ENCODE measurements at regions not wholly inside any gene's neighbourhood (a gene's known extent, or its start where the extent isn't known, plus 50 kb on each side); places are given as distances from the start of the nearest gene placed in this dataset.
A peak's percentile ranks its signal among the peaks of the same experiment; 100 is the strongest.

GRCh38 chr18:71873695-71874094, 670.4 kb downstream of the CBLN2 start:
- no peak for DNase-seq

- DNase-seq, result no peak
These were observed 678.3 kb downstream of the CBLN2 start for GRCh38 chr18:71865888-71866287.

- no peak for DNase-seq
These were observed 693.5 kb downstream of the CBLN2 start for GRCh38 chr18:71850602-71851001.

GRCh38 chr18:71849407-71849806, 694.7 kb downstream of the CBLN2 start:
- DNase-seq, result peak in 1 of 2 experiments; percentile 4

- no peak for DNase-seq
These were observed 697.4 kb downstream of the CBLN2 start for GRCh38 chr18:71846716-71847115.

- no peak for DNase-seq
These were observed 699.3 kb downstream of the CBLN2 start for GRCh38 chr18:71844814-71845213.

- no peak for DNase-seq
These were observed 701.5 kb downstream of the CBLN2 start for GRCh38 chr18:71842666-71843065.

GRCh38 chr18:71837547-71837946, 706.6 kb downstream of the CBLN2 start:
- no peak for DNase-seq

- DNase-seq, result no peak
These were observed 711.1 kb downstream of the CBLN2 start for GRCh38 chr18:71832946-71833617.

GRCh38 chr18:71831039-71831438, 713.1 kb downstream of the CBLN2 start:
- DNase-seq, result no peak

GRCh38 chr18:71827301-71827700, 716.8 kb downstream of the CBLN2 start:
- DNase-seq, result no peak

- no peak for DNase-seq
These were observed 728.8 kb downstream of the CBLN2 start for GRCh38 chr18:71815305-71815704.

GRCh38 chr18:71809711-71810110, 734.4 kb downstream of the CBLN2 start:
- DNase-seq, result no peak

- DNase-seq, result no peak
These were observed 735.5 kb downstream of the CBLN2 start for GRCh38 chr18:71808616-71809015.

GRCh38 chr18:71807586-71807985, 736.6 kb downstream of the CBLN2 start:
- no peak for DNase-seq

- DNase-seq, result no peak
These were observed 745.0 kb downstream of the CBLN2 start for GRCh38 chr18:71798986-71799673.

- no peak for DNase-seq
These were observed 746.6 kb downstream of the CBLN2 start for GRCh38 chr18:71797554-71797953.

GRCh38 chr18:71784777-71785176, 759.4 kb downstream of the CBLN2 start:
- peak in 1 of 2 experiments; percentile 10 for DNase-seq

- DNase-seq, result no peak
These were observed 783.6 kb downstream of the CBLN2 start for GRCh38 chr18:71760541-71760940.

- no peak for DNase-seq
These were observed 789.9 kb downstream of the CBLN2 start for GRCh38 chr18:71754246-71754645.

GRCh38 chr18:71743634-71744033, 800.5 kb downstream of the CBLN2 start:
- no peak for DNase-seq

- DNase-seq, result no peak
These were observed 814.5 kb downstream of the CBLN2 start for GRCh38 chr18:71729611-71730010.

- DNase-seq, result no peak
These were observed 816.2 kb downstream of the CBLN2 start for GRCh38 chr18:71727909-71728308.

GRCh38 chr18:71725256-71725655, 818.9 kb downstream of the CBLN2 start:
- no peak for DNase-seq
